ENCODE measurements at regions not wholly inside any gene's neighbourhood (a gene's known extent, or its start where the extent isn't known, plus 50 kb on each side); places are given as distances from the start of the nearest gene placed in this dataset.
"Not testable (repeated sequence)": the region's sequence is repeated elsewhere in the genome, so short reads cannot be mapped to it uniquely, and the experiment has no call there.

- not testable (repeated sequence) for DNase-seq
These were observed 54.2 kb upstream of the RHOU start for GRCh38 chr1:228681076-228681565.

DNA sequence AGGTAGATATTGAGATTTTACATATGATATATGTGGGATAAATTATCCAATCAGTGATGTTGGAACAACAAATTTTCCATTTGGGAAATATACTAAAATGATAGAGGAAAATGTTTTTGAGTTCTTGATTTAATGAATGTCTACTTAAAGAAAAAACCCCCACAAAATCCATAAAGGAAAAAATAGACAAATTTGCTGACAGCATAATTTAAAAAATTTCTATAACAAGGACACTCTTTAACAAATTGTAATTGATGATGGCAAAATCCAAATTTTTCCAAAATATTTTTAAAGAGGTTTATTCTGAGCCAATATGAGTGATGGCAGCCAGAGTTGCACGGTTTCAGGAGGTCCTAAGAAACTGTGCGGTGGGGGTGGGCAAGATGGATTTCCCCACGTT is 51.9 kb upstream of the RHOU start:
- DNase-seq, result no peak

- no peak for DNase-seq
These were observed 50.7 kb upstream of the RHOU start for GRCh38 chr1:228684607-228685006.

DNA sequence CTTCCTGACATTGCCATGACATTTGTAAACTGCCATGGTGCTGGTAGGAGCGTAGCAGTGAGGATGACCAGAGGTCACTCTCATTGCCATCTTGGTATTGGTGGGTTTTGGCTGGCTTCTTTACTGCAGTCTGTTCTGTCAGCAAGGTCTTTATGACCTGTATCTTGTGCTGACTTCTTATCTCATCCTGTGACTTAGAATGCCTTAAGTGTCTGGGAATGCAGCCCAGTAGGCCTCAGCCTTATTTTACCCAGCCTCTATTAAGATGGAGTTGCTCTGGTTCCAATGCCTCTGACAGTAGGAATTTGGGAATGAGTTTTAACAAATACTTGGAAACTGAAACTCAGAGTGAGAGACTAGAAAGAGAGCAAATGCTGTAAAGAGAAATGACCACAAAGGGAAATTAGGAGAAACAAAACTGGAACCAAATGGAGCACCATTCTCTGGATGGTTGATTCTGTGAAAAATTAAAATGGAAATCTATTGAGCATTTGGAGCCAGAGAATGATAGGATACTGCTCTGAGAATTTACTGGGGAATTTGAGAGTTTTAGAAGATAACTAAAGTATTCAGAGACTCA is 50.1 kb upstream of the RHOU start:
- DNase-seq, result no peak

Measured in activated T-cell treated with anti-CD3 and anti-CD28 coated beads for 4 hours (primary cell).